ENCODE measurements at regions not wholly inside any gene's neighbourhood (a gene's known extent, or its start where the extent isn't known, plus 50 kb on each side); places are given as distances from the start of the nearest gene placed in this dataset.

DNA sequence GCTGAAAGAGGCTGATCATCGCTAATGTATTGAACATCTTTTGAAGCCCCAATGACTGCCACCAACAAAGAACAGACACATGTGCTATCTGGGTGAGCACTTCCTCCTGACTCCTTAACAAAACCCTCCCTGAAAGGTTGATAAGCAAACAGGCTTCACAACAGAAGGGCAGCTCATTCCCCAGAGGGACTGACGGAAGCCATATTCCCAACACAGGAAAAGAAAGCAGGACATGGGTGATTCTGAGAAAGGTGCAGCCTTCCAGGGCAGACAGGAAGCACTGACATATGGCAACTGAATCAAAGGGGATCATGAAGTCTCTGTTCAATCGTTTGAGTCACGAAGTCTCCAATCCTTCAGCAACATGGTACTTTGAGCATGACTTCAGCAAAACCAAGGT, 929.0 kb downstream of the MCTP2 start:
- H3K4me3 ChIP-seq (ENCODE audit: low read length) = no peak overlapping the region
- TF ChIP-seq, protein P1, sequence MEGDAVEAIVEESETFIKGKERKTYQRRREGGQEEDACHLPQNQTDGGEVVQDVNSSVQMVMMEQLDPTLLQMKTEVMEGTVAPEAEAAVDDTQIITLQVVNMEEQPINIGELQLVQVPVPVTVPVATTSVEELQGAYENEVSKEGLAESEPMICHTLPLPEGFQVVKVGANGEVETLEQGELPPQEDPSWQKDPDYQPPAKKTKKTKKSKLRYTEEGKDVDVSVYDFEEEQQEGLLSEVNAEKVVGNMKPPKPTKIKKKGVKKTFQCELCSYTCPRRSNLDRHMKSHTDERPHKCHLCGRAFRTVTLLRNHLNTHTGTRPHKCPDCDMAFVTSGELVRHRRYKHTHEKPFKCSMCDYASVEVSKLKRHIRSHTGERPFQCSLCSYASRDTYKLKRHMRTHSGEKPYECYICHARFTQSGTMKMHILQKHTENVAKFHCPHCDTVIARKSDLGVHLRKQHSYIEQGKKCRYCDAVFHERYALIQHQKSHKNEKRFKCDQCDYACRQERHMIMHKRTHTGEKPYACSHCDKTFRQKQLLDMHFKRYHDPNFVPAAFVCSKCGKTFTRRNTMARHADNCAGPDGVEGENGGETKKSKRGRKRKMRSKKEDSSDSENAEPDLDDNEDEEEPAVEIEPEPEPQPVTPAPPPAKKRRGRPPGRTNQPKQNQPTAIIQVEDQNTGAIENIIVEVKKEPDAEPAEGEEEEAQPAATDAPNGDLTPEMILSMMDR (conservative IDR thresholded peaks at IDR 0.05; ENCODE audit: low read length) = no peak
- no peak for DNase-seq (ENCODE audit: low read depth)

DNA sequence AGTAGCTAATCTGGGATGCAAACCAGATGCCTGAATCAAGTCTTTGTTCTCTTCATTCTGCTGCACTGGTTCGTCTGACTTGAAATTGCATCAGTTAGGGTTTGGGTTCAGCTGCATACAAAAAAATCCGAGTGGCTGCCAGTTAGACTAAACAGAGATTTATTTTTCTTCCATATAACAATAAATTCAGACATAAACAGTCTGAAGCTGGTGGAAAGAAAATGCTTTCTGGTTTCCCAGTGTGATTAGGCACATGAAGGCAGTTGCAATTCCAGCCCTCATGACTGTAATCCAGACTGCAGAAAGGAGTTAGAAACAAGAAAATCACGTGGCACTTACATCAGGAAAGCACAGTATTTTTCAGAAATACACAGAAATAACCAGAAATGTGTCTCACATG, 930.7 kb downstream of the MCTP2 start:
- TF ChIP-seq, protein P1 (conservative IDR thresholded peaks at IDR 0.05; ENCODE audit: low read length) = no peak
- DNase-seq (ENCODE audit: low read depth) = peak; percentile 85
- H3K4me3 ChIP-seq (ENCODE audit: low read length) = no peak overlapping the region

DNA sequence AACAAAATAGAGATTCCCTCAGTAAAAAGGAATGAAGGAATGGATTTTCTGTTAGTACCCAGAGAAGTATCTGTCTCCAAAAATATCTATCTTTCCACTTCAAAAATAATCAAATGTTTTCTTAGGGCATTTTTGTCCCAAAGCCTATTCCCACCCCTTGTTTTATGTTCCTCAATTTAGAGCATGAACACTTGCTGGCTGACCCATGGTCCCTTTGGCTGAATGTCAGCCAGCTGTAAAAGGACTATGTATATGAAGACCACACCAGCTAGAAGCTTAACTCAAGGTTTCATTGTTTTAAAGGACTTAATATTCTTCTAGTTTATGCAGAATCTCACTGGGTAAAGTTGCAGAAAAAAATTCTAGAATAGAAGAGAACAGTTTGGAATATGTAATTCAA, 931.2 kb downstream of the MCTP2 start:
- DNase-seq (ENCODE audit: low read depth) = no peak
- no peak overlapping the region for H3K4me3 ChIP-seq (ENCODE audit: low read length)
- TF ChIP-seq, protein P1 (conservative IDR thresholded peaks at IDR 0.05; ENCODE audit: low read length) = no peak

DNA sequence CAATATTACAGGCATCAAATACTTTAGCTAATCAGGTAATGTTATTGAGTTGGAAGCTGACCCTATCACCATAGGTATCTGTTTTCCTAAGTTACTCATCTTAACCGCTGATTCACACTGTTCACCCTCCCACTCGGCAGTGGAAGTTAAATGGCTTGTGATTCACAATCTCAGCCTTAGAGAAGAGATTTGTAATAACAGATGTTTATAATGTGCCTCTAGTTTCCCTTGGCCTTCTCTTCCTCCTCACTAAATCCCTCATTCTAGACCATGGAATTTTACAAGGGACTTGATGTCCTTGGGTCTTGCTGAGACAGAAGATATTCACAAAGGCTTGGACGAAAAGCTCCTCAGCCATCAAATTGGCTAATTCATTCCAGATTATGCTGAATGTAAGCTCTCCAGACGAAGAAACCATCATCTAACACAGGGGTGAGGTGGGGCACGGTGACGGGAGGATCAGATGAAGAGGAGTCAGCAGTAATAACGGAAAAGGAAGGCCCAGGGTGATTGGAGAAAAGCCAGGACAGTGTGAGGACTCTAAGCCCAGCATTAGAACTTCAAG, 931.7 kb downstream of the MCTP2 start:
- peak; percentile 87 for DNase-seq (ENCODE audit: low read depth)
- no peak overlapping the region for H3K4me3 ChIP-seq (ENCODE audit: low read length)

DNA sequence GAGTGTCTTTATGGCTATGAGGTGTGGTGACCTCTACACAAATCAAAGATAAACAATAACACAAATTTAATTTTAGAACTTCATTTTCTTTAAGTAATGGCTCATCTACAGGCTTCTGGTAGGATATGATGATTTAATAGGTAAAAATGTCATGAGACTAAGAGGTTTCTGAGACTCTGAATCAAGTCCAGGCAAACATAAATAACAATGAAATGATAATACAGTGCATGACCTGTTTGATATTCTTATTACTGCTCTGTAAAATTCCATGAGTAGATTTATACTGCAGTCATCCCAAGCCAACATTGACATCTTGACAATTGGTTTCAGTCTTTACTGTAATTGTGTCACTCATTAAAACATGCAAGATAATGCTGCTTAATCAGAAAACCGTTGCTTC, 936.8 kb downstream of the MCTP2 start:
- DNase-seq (ENCODE audit: low read depth) = no peak
- TF ChIP-seq, protein P1 (conservative IDR thresholded peaks at IDR 0.05; ENCODE audit: low read length) = no peak
- H3K4me3 ChIP-seq (ENCODE audit: low read length) = no peak overlapping the region

More for the DNA sequence above, 931.7 kb downstream of the MCTP2 start:
- TF ChIP-seq, protein P1 (conservative IDR thresholded peaks at IDR 0.05; ENCODE audit: low read length) = no peak

DNA sequence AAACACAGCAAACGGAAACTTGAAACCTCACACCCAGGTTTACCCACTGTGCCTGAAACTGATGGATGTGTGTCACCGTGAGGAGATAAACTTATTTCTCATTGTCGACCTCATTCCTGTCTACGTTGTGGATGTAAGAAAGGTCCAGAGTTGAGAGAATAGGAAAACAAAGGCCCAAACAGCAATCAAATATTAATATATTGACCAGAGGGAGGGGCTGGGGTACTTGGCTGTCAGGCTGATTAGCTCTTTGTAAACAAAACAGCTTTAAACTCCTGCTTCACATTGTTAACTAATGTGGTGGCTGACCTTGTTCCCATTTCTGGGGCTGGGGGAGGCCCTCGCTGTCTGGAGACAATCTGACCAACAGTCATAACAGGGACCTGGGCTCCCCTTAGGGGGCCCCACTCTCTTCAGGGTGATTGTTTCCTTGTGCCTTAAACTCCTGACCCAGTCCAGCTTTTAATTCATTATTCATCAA, 937.6 kb downstream of the MCTP2 start:
- DNase-seq (ENCODE audit: low read depth) = no peak
- peak overlapping the region; percentile 55 for H3K4me3 ChIP-seq (ENCODE audit: low read length)
- TF ChIP-seq, protein P1 (conservative IDR thresholded peaks at IDR 0.05; ENCODE audit: low read length) = no peak

All from AG10803 (cell line).